ENCODE measurements at regions not wholly inside any gene's neighbourhood (a gene's known extent, or its start where the extent isn't known, plus 50 kb on each side); places are given as distances from the start of the nearest gene placed in this dataset.
"Not testable (repeated sequence)": the region's sequence is repeated elsewhere in the genome, so short reads cannot be mapped to it uniquely, and the experiment has no call there.

DNA sequence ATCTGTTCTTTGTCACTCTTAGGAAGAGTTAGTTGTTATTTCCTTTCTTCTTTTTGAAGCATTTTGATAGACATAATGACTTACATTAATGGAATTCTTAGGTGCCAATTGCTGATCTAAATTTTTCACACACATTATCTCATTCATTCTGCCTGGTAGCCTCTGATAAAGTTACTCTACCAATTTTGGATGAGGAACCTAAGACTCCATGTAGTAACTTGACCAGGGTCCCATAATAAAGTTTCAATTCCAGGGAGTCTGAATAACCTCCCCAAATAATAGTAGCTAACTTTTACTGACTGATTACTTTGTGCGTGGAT is 73.2 kb upstream of the CITED2 start:
- H3K4me3 ChIP-seq (ENCODE audit: low read depth, low read length) = no peak overlapping the region
- TF ChIP-seq, protein P1, sequence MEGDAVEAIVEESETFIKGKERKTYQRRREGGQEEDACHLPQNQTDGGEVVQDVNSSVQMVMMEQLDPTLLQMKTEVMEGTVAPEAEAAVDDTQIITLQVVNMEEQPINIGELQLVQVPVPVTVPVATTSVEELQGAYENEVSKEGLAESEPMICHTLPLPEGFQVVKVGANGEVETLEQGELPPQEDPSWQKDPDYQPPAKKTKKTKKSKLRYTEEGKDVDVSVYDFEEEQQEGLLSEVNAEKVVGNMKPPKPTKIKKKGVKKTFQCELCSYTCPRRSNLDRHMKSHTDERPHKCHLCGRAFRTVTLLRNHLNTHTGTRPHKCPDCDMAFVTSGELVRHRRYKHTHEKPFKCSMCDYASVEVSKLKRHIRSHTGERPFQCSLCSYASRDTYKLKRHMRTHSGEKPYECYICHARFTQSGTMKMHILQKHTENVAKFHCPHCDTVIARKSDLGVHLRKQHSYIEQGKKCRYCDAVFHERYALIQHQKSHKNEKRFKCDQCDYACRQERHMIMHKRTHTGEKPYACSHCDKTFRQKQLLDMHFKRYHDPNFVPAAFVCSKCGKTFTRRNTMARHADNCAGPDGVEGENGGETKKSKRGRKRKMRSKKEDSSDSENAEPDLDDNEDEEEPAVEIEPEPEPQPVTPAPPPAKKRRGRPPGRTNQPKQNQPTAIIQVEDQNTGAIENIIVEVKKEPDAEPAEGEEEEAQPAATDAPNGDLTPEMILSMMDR (IDR thresholded peaks at IDR 0.05; ENCODE audit: insufficient read depth, low read length, severe bottlenecking) = no peak
- H3K27me3 ChIP-seq (ENCODE audit: control insufficient read depth, insufficient read depth, low read length) = no peaks in the 10 kb centered on the region
- DNase-seq (ENCODE audit: low read depth) (no peak), FAIRE-seq (no peak)
- no peaks in the 10 kb centered on the region for H3K36me3 ChIP-seq (ENCODE audit: control insufficient read depth, insufficient read depth, low read length)

DNA sequence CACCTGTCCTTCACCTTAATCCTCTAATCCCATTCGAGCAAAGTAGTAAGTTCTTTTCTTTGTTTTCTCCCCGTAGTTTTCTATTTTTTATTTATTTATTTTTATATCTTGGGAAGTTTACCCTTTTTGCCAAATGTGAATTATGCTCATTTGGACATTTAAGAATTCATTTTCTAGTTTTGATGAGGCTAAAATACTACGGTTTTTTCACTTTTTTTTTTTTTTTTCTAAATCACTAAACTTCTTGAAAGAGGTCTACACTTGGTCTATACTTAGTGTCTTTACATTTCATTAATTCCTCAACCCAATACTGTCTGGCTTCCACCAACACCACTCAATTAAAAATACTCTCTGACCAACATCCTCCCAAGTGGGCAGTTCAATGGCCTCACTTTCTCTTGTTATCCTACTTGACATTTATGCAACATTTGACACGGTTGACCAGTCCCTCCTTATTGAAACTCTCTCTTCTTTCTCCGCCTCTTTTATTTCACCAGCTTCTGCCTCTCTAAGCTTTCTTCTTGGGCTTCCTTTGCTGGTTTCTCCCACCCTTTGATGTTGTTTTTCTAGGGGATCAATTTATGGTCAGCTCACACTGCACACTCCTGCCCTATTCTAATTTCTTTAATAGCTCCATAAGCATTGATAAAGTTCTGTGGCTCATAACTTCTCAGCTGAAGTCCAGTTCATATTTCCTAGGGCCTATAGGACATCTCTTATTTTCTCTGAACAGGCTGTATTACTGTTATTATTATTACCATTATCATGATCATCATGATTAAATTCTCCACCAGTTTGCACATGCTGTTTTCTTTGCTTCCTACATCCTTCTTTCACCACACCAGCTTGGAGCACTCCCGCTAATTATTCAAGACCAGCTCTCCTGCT is 72.6 kb upstream of the CITED2 start:
- FAIRE-seq (no peak), DNase-seq (ENCODE audit: low read depth) (no peak)
- no peak overlapping the region for H3K4me3 ChIP-seq (ENCODE audit: low read depth, low read length)
- H3K36me3 ChIP-seq (ENCODE audit: control insufficient read depth, insufficient read depth, low read length) = no peaks in the 10 kb centered on the region
- TF ChIP-seq, protein P1 (IDR thresholded peaks at IDR 0.05; ENCODE audit: insufficient read depth, low read length, severe bottlenecking) = no peak
- no peaks in the 10 kb centered on the region for H3K27me3 ChIP-seq (ENCODE audit: control insufficient read depth, insufficient read depth, low read length)

DNA sequence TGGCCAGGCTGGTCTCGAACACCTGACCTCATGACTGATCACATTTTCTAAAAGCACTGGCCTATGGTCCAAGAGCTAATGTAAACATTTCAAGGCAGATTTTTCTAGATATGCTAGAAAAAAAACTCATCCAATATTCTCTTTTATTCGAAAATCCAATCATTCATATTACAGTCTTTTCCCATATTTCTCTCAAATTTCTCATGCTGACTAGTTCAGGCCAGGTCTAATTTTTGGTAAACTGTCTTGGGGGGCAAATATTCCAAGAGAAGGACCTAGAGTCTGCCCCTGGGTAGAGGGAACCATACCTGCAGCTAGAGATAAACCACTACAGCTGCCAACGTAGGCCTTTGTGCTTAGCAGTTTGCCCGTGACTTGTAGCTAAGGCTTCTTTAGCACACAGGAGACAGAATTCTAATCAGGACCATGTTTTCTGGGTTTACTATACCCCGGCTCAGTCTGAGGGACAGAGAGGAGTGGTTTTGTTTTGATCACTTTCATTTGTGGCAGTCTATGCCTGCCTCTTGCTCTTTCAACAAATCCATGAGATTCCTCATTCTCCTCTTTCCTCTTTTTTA is 71.8 kb upstream of the CITED2 start:
- TF ChIP-seq, protein P1 (IDR thresholded peaks at IDR 0.05; ENCODE audit: insufficient read depth, low read length, severe bottlenecking) = no peak
- no peaks in the 10 kb centered on the region for H3K36me3 ChIP-seq (ENCODE audit: control insufficient read depth, insufficient read depth, low read length)
- DNase-seq (ENCODE audit: low read depth) = no peak
- H3K4me3 ChIP-seq (ENCODE audit: low read depth, low read length) = no peak overlapping the region
- no peak for FAIRE-seq
- H3K27me3 ChIP-seq (ENCODE audit: control insufficient read depth, insufficient read depth, low read length) = no peaks in the 10 kb centered on the region

DNA sequence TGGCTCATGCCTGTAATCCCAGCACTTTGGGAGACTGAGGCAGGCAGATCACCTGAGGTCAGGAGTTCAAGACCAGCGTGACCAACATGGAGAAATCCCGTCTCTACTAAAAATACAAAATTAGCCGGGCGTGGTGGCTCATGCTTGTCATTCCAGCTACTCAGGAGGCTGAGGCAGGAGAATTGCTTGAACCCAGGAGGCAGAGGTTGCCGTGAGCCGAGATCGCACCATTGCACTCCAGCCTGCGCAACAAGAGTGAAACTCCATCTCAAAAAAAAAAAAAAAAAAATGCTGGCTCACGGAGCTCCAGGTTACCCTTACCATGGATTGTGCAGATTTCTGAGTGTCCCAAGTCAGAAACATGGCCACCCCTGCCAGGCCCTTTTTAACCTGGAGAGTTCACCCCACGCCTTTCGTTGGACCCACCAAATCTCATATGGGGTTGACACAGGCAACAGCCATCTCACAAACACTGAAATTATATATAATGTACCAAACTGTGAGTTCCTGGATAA is 69.9 kb upstream of the CITED2 start:
- not testable (repeated sequence) for DNase-seq (ENCODE audit: low read depth); H3K36me3 ChIP-seq (ENCODE audit: control insufficient read depth, insufficient read depth, low read length); H3K4me3 ChIP-seq (ENCODE audit: low read depth, low read length); H3K27me3 ChIP-seq (ENCODE audit: control insufficient read depth, insufficient read depth, low read length); FAIRE-seq

DNA sequence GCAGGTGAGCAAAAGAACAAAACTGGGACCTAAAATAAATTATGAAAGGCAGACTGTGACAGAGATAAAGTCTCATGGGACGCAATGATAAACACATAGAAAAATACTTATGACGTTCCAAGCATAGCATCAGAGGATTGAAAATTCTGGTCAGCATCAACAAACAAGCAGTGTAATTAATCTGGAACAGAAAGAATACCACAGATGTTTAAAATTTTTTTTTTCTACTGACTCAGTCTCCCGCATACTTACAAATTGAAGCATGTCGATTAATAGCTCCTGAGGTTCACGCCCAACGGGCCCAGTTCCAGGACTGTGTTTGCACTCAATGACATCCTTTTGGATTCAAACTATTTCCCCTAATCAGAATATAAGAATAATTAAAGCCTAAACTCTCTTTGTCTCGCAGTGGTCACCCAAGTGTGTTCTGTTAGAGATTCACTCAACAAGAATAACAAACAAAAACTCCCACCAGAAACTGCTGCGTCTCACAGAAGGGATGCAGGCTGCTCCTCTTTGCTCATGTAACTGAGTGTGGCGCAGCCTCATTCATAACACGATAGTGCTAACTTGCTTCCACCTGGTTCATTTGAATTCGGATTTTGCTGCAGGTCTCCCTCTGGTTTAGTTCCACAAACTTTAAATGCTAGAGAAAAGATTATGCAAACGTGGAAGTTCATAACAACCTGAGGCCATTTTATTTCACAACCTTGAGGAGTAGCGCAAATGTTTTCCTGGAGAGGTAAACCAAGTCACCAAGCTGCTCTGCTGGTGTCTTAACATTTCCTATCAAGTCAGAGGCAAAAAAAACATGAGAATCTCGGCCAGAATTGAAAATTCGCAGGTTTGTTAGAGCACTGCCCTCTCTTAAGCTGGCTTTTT is 69.0 kb upstream of the CITED2 start:
- H3K4me3 ChIP-seq (ENCODE audit: low read depth, low read length) = no peak overlapping the region
- no peaks in the 10 kb centered on the region for H3K27me3 ChIP-seq (ENCODE audit: control insufficient read depth, insufficient read depth, low read length)
- FAIRE-seq = no peak
- DNase-seq (ENCODE audit: low read depth) = no peak
- TF ChIP-seq, protein P1 (IDR thresholded peaks at IDR 0.05; ENCODE audit: insufficient read depth, low read length, severe bottlenecking) = no peak
- H3K36me3 ChIP-seq (ENCODE audit: control insufficient read depth, insufficient read depth, low read length) = no peaks in the 10 kb centered on the region

DNA sequence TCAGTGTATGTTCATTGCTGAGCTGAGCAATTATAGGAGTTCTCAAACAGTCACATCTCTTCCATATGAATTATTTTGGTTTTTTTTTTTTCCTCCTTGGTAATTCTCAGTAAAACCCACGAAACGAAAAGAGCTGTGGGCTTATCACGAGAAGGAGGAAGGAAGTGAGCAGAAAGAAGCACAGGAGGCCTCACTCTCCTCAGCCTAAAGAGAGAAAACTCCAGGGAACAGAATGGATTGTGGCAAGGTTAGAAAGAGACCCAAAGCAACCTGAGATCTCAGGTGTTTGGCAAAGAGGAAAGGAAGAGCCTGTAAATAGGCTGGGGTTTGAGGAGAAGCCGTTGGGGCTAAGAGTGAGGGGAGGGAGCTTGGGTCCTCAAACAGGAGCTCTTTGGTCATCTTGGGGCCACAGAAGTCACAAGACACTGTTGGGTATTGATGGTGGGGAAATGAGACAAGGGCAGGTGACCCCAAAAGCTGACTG is 67.8 kb upstream of the CITED2 start:
- no peak for DNase-seq (ENCODE audit: low read depth)
- H3K27me3 ChIP-seq (ENCODE audit: control insufficient read depth, insufficient read depth, low read length) = no peaks in the 10 kb centered on the region
- TF ChIP-seq, protein P1 (IDR thresholded peaks at IDR 0.05; ENCODE audit: insufficient read depth, low read length, severe bottlenecking) = no peak
- no peaks in the 10 kb centered on the region for H3K36me3 ChIP-seq (ENCODE audit: control insufficient read depth, insufficient read depth, low read length)
- no peak for FAIRE-seq
- no peak overlapping the region for H3K4me3 ChIP-seq (ENCODE audit: low read depth, low read length)

Measured in bronchial epithelial cell (primary cell).